ENCODE measurements at regions not wholly inside any gene's neighbourhood (a gene's known extent, or its start where the extent isn't known, plus 50 kb on each side); places are given as distances from the start of the nearest gene placed in this dataset.
A peak's percentile ranks its signal among the peaks of the same experiment; 100 is the strongest.

DNA sequence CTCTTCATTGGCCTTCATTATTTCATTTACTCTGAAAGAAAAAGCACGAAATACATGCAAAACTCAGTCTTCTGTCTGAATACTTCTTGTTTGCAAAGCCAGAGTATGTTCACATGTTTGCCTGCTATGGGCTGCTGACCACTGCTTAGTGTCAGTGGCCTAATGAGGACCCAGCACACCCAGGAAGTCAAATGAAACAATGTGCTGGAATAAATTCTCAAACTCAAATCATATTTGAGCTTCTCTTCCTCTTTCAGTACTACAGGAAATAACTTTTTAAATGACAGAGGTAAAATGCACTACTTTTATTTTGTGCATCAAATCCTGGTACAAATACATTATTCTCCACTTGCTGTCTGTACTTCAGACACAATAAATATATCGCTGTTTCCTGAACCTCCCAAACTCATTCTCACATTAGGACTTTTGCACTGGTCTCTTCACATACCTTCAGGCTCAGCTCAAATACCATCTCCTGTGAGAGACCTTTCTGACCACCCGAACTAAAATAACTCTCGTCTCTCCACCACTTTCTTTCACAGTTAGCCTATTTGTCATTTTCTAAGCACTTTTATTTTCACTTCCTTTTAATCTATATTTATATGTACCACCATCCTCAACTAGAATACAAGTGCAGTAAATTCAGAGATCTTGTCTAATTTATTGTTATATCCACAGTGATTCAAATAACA is 176.8 kb downstream of the TUSC7 start:
- Histone ChIP-seq H3K27ac (ENCODE audit: low read length) (no peak overlapping the region), H3K4me2 (ENCODE audit: low read depth, low read length) (peak overlapping the region; percentile 21; the same call in 1 of the 2 replicates)

GRCh38 chr3:116896116-116896515 is 186.5 kb downstream of the TUSC7 start:
- Histone ChIP-seq H3K9me2 (replicated peaks; ENCODE audit: insufficient read depth, low read length) (no peaks in the 10 kb centered on the region), H4K20me1 (ENCODE audit: insufficient read depth, low read length) (no peaks in the 10 kb centered on the region), H3K4me2 (ENCODE audit: low read depth, low read length) (no peak overlapping the region), H3K36me3 (replicated peaks; ENCODE audit: insufficient read depth, low read length) (no peaks in the 10 kb centered on the region), H2AFZ (ENCODE audit: low read length) (no peak overlapping the region), H3K27ac (ENCODE audit: low read length) (no peak overlapping the region), H3K79me2 (ENCODE audit: low read length) (no peaks in the 10 kb centered on the region), H3K4me1 (ENCODE audit: low read length) (no peaks in the 10 kb centered on the region), H3K4me3 (ENCODE audit: low read length) (no peak overlapping the region), H3K9me3 (replicated peaks; ENCODE audit: insufficient read depth, low read length) (no peaks in the 10 kb centered on the region), H3K27me3 (replicated peaks; ENCODE audit: insufficient read depth, low read length) (no peaks in the 10 kb centered on the region), H3K9ac (ENCODE audit: low read length) (no peak overlapping the region), H3F3A (ENCODE audit: insufficient read depth, low read length) (no peaks in the 10 kb centered on the region)
- no peak for DNase-seq
- no peak for TF ChIP-seq EZH2phosphoT487 (IDR thresholded peaks at IDR 0.05; ENCODE audit: low read length)
- TF ChIP-seq, protein P1, sequence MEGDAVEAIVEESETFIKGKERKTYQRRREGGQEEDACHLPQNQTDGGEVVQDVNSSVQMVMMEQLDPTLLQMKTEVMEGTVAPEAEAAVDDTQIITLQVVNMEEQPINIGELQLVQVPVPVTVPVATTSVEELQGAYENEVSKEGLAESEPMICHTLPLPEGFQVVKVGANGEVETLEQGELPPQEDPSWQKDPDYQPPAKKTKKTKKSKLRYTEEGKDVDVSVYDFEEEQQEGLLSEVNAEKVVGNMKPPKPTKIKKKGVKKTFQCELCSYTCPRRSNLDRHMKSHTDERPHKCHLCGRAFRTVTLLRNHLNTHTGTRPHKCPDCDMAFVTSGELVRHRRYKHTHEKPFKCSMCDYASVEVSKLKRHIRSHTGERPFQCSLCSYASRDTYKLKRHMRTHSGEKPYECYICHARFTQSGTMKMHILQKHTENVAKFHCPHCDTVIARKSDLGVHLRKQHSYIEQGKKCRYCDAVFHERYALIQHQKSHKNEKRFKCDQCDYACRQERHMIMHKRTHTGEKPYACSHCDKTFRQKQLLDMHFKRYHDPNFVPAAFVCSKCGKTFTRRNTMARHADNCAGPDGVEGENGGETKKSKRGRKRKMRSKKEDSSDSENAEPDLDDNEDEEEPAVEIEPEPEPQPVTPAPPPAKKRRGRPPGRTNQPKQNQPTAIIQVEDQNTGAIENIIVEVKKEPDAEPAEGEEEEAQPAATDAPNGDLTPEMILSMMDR (IDR thresholded peaks at IDR 0.05; ENCODE audit: low read length): no peak
- TF ChIP-seq EZH2 (optimal IDR thresholded peaks at IDR 0.05; ENCODE audit: low read depth, low read length): no peak

More for the DNA sequence above, 176.8 kb downstream of the TUSC7 start:
- Histone ChIP-seq H2AFZ (ENCODE audit: low read length) (no peak overlapping the region), H3K79me2 (ENCODE audit: low read length) (no peaks in the 10 kb centered on the region), H3K9me2 (replicated peaks; ENCODE audit: insufficient read depth, low read length) (no peaks in the 10 kb centered on the region), H3K27me3 (replicated peaks; ENCODE audit: insufficient read depth, low read length) (no peaks in the 10 kb centered on the region), H3K9ac (ENCODE audit: low read length) (no peak overlapping the region), H3K9me3 (replicated peaks; ENCODE audit: insufficient read depth, low read length) (no peaks in the 10 kb centered on the region), H3K4me1 (ENCODE audit: low read length) (peaks cover 9% of the 10 kb centered on the region; the same call in 1 of the 2 replicates), H4K20me1 (ENCODE audit: insufficient read depth, low read length) (no peaks in the 10 kb centered on the region), H3K36me3 (replicated peaks; ENCODE audit: insufficient read depth, low read length) (no peaks in the 10 kb centered on the region), H3K4me3 (ENCODE audit: low read length) (0 out of 2 replicates have a peak overlapping the region, but pooled peaks have one; percentile 6), H3F3A (ENCODE audit: insufficient read depth, low read length) (no peaks in the 10 kb centered on the region; the same call in 1 of the 2 replicates)
- TF ChIP-seq, protein P1 (IDR thresholded peaks at IDR 0.05; ENCODE audit: low read length): no peak
- TF ChIP-seq EZH2 (optimal IDR thresholded peaks at IDR 0.05; ENCODE audit: low read depth, low read length) (no peak), EZH2phosphoT487 (IDR thresholded peaks at IDR 0.05; ENCODE audit: low read length) (no peak)
- peak; percentile 15 for DNase-seq

DNA sequence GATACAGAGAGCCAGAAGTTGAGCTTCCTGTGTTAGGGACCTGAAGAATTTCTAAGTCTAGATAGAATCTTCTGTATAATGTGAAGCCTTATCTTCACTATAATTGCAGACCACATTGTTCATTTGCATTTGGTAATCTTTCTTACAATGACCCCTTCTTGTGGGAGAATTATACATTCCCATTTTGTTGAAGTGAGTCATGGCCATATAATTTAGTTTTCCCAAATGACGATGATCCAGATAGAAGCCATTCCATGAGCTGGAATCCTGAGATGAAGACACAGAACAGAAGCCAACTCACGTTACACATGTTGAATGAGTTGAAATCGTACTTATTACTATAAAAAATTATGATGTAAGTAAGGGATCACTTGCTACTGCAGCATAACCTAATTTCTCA is 187.8 kb downstream of the TUSC7 start:
- Histone ChIP-seq H3K4me1 (ENCODE audit: low read length) (no peaks in the 10 kb centered on the region), H3K27ac (ENCODE audit: low read length) (no peak overlapping the region), H2AFZ (ENCODE audit: low read length) (no peak overlapping the region), H3K4me2 (ENCODE audit: low read depth, low read length) (no peak overlapping the region), H3K27me3 (replicated peaks; ENCODE audit: insufficient read depth, low read length) (no peaks in the 10 kb centered on the region), H3K4me3 (ENCODE audit: low read length) (no peak overlapping the region), H3K9me2 (replicated peaks; ENCODE audit: insufficient read depth, low read length) (no peaks in the 10 kb centered on the region), H3K79me2 (ENCODE audit: low read length) (no peaks in the 10 kb centered on the region), H3K9ac (ENCODE audit: low read length) (no peak overlapping the region), H4K20me1 (ENCODE audit: insufficient read depth, low read length) (no peaks in the 10 kb centered on the region), H3K36me3 (replicated peaks; ENCODE audit: insufficient read depth, low read length) (no peaks in the 10 kb centered on the region), H3F3A (ENCODE audit: insufficient read depth, low read length) (no peaks in the 10 kb centered on the region), H3K9me3 (replicated peaks; ENCODE audit: insufficient read depth, low read length) (no peaks in the 10 kb centered on the region)
- no peak for DNase-seq
- TF ChIP-seq EZH2phosphoT487 (IDR thresholded peaks at IDR 0.05; ENCODE audit: low read length) (no peak), EZH2 (optimal IDR thresholded peaks at IDR 0.05; ENCODE audit: low read depth, low read length) (no peak)
- TF ChIP-seq, protein P1 (IDR thresholded peaks at IDR 0.05; ENCODE audit: low read length): no peak

Measured in MM.1S (cell line).